LNCaP clone FGC (cell line): ENCODE measurements at regions not wholly inside any gene's neighbourhood (a gene's known extent, or its start where the extent isn't known, plus 50 kb on each side); places are given as distances from the start of the nearest gene placed in this dataset.

Experiments
- DNase-seq: peaks from one replicate; pipeline ENCODE4 v3.0.0-alpha.2; 2011; ENCODE audit warnings: low read depth
- H3K4me3 ChIP-seq: 2 replicates; pipeline ENCODE4 v1.5.1; 2011; ENCODE audit warnings: mild to moderate bottlenecking, low read depth, low read length, control low read depth
- TF ChIP-seq, protein P1 (sequence below): IDR thresholded peaks from 2 replicates; pipeline ENCODE4 v1.5.1; 2012; ENCODE audit warnings: mild to moderate bottlenecking; ENCODE audit not compliant: control insufficient read depth, insufficient read depth; ENCODE audit errors: extremely low read depth

GRCh38 chr3:3258281-3258680, 78.8 kb upstream of the CRBN start:
- no peak for DNase-seq
- TF ChIP-seq, protein P1, sequence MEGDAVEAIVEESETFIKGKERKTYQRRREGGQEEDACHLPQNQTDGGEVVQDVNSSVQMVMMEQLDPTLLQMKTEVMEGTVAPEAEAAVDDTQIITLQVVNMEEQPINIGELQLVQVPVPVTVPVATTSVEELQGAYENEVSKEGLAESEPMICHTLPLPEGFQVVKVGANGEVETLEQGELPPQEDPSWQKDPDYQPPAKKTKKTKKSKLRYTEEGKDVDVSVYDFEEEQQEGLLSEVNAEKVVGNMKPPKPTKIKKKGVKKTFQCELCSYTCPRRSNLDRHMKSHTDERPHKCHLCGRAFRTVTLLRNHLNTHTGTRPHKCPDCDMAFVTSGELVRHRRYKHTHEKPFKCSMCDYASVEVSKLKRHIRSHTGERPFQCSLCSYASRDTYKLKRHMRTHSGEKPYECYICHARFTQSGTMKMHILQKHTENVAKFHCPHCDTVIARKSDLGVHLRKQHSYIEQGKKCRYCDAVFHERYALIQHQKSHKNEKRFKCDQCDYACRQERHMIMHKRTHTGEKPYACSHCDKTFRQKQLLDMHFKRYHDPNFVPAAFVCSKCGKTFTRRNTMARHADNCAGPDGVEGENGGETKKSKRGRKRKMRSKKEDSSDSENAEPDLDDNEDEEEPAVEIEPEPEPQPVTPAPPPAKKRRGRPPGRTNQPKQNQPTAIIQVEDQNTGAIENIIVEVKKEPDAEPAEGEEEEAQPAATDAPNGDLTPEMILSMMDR = no peak
- no peak overlapping the region for H3K4me3 ChIP-seq

GRCh38 chr3:3241596-3241995, 62.1 kb upstream of the CRBN start:
- no peak for DNase-seq
- H3K4me3 ChIP-seq = no peak overlapping the region
- TF ChIP-seq, protein P1 = no peak

DNA sequence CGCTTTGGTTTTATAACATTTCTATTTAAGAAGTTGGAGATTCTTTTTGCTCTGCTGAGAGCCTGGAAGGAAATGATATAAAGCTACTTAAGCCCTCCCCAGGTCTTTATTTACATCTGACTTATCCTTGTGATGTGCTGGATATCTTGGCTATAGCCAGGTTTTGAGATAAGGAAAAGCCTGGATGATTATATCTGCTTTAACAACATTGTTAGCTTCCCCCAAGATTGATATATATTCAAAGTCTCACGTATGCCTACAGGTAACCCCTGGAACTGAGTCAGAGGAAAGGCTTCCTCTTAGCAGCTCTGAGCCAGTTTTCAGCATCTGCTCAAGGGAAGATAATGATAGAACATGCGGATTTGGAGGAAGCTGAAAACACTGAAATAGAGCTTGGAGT, 61.5 kb upstream of the CRBN start:
- no peak overlapping the region for H3K4me3 ChIP-seq
- DNase-seq = no peak
- TF ChIP-seq, protein P1 = no peak

DNA sequence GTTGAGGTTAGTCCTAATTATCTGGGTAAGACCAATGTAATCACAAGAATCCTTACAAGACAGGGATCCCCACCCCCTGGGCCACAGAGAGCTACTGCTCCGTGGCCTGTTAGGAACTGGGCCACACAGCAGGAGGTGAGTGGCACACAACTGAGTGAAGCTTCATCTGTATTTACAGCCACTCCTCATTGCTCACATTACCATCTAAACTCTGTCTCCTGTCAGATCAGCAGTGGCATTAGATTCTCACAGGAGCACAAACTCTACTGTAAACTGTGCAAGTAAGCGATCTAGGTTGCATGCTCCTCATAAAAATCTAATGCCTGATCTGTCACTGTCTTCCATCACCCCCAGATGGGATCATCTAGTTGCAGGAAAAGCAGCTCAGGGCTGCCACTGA, 58.5 kb upstream of the CRBN start:
- TF ChIP-seq, protein P1 = no peak
- DNase-seq = no peak
- H3K4me3 ChIP-seq = no peak overlapping the region

GRCh38 chr3:3232251-3232650, 52.8 kb upstream of the CRBN start:
- TF ChIP-seq, protein P1 = no peak
- no peak for DNase-seq
- no peak overlapping the region for H3K4me3 ChIP-seq
